ENCODE measurements at regions not wholly inside any gene's neighbourhood (a gene's known extent, or its start where the extent isn't known, plus 50 kb on each side); places are given as distances from the start of the nearest gene placed in this dataset.

GRCh38 chr3:30340500-30340899, 265.9 kb upstream of the TGFBR2 start:
- H3K36me3 ChIP-seq (ENCODE audit: control insufficient read depth, insufficient read depth, low read length): no peaks in the 10 kb centered on the region
- H3K4me1 ChIP-seq (ENCODE audit: control insufficient read depth, insufficient read depth, low read length): no peaks in the 10 kb centered on the region
- H3K9ac ChIP-seq (ENCODE audit: low read length): no peak overlapping the region
- H3K27me3 ChIP-seq (ENCODE audit: control insufficient read depth, insufficient read depth, low read length): no peaks in the 10 kb centered on the region
- no peak overlapping the region for H3K27ac ChIP-seq (ENCODE audit: low read depth, low read length)
- H3K4me3 ChIP-seq (ENCODE audit: low read length): no peak overlapping the region

DNA sequence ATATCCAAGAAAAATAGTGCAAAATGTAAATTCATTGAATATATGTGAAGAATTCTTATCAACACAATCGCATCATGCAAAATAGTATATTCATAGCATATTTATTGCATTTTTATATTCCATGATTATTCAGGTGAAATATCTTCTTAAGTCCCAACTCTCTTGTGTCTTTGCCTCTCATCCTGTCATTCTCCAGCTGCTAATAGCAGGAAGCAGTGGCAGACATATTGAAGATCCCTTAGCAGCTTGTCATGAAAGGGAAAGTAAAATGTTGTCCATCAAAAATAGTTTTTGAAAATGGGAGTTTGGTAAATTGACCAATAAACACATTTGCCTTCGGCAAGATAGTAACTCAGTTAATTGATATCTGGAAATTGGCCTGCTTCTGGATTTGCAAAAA, 265.3 kb upstream of the TGFBR2 start:
- Histone ChIP-seq H3K27ac (ENCODE audit: low read depth, low read length) (no peak overlapping the region), H3K4me3 (ENCODE audit: low read length) (no peak overlapping the region), H3K4me1 (ENCODE audit: control insufficient read depth, insufficient read depth, low read length) (no peaks in the 10 kb centered on the region), H3K9ac (ENCODE audit: low read length) (no peak overlapping the region), H3K27me3 (ENCODE audit: control insufficient read depth, insufficient read depth, low read length) (no peaks in the 10 kb centered on the region), H3K36me3 (ENCODE audit: control insufficient read depth, insufficient read depth, low read length) (no peaks in the 10 kb centered on the region)

DNA sequence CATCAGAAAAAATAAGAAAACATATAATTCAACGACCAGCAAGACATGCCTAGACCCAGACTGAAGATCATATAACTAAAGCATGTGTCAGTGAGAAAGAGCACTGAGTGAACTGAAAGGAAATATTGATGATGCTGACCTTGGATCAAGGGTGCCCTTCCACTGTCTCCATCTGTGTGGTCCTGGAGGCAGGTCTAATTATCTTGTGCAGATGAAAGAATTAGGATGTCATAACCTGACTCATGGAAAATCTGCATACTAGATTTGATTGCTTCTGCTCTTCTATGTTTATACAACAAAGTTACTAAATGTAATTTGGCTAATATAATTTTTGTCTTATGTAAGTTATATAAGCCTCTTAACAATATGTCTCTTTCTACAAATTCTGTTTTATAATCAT, 264.6 kb upstream of the TGFBR2 start:
- Histone ChIP-seq H3K9ac (ENCODE audit: low read length) (no peak overlapping the region), H3K36me3 (ENCODE audit: control insufficient read depth, insufficient read depth, low read length) (no peaks in the 10 kb centered on the region), H3K4me3 (ENCODE audit: low read length) (no peak overlapping the region), H3K27me3 (ENCODE audit: control insufficient read depth, insufficient read depth, low read length) (no peaks in the 10 kb centered on the region), H3K27ac (ENCODE audit: low read depth, low read length) (peak overlapping the region; percentile 45), H3K4me1 (ENCODE audit: control insufficient read depth, insufficient read depth, low read length) (no peaks in the 10 kb centered on the region)

GRCh38 chr3:30342318-30343060, 263.9 kb upstream of the TGFBR2 start:
- no peak overlapping the region for H3K9ac ChIP-seq (ENCODE audit: low read length)
- no peaks in the 10 kb centered on the region for H3K36me3 ChIP-seq (ENCODE audit: control insufficient read depth, insufficient read depth, low read length)
- no peaks in the 10 kb centered on the region for H3K4me1 ChIP-seq (ENCODE audit: control insufficient read depth, insufficient read depth, low read length)
- no peak overlapping the region for H3K4me3 ChIP-seq (ENCODE audit: low read length)
- peak overlapping the region; percentile 45 for H3K27ac ChIP-seq (ENCODE audit: low read depth, low read length)
- no peaks in the 10 kb centered on the region for H3K27me3 ChIP-seq (ENCODE audit: control insufficient read depth, insufficient read depth, low read length)

GRCh38 chr3:30343067-30343831, 263.2 kb upstream of the TGFBR2 start:
- peak overlapping the region; percentile 38 for H3K27ac ChIP-seq (ENCODE audit: low read depth, low read length)
- no peak overlapping the region for H3K9ac ChIP-seq (ENCODE audit: low read length)

DNA sequence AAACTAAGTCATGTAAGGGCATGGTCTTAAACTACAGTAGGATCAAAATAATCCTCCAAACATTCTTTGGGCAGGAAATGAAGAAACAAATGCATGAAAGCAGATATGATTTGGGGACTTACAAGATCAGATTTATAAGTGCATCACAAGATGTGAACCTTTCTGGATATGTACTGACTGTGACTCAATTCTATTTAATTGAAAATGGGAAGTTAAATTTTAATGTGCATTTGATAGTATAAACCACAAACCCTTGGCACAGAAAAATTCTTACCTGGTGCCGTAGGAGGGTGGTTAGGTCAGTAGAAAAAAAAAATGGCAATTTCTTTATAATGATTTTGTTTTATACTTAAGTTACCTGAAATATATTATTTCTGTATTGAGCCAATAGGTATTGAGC, 262.5 kb upstream of the TGFBR2 start:
- H3K27ac ChIP-seq (ENCODE audit: low read depth, low read length): no peak overlapping the region
- H3K9ac ChIP-seq (ENCODE audit: low read length): no peak overlapping the region
- no peak overlapping the region for H3K4me3 ChIP-seq (ENCODE audit: low read length)
- H3K36me3 ChIP-seq (ENCODE audit: control insufficient read depth, insufficient read depth, low read length): no peaks in the 10 kb centered on the region
- no peaks in the 10 kb centered on the region for H3K27me3 ChIP-seq (ENCODE audit: control insufficient read depth, insufficient read depth, low read length)
- H3K4me1 ChIP-seq (ENCODE audit: control insufficient read depth, insufficient read depth, low read length): no peaks in the 10 kb centered on the region

More at GRCh38 chr3:30343067-30343831, 263.2 kb upstream of the TGFBR2 start:
- no peaks in the 10 kb centered on the region for H3K4me1 ChIP-seq (ENCODE audit: control insufficient read depth, insufficient read depth, low read length)
- no peak overlapping the region for H3K4me3 ChIP-seq (ENCODE audit: low read length)
- H3K27me3 ChIP-seq (ENCODE audit: control insufficient read depth, insufficient read depth, low read length): no peaks in the 10 kb centered on the region
- no peaks in the 10 kb centered on the region for H3K36me3 ChIP-seq (ENCODE audit: control insufficient read depth, insufficient read depth, low read length)

DNA sequence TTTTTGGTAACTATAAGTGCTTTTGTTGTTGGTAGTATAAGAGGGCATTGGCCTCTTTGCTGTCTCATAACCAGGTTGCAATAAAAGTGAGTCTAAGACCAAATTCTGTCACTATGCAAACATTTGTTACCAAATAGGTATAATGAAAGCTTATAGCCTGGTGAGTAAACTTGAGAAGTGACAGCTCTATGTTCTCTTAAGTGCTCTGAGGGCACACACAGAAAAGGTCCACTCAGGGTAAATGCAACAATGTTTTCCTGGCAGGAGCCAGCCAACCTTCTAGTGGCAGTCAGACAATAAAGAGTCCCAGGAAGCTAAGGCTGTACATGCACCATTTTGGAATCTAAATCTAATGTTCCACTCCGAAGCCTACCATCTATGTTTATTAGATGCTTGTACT, 262.1 kb upstream of the TGFBR2 start:
- H3K4me1 ChIP-seq (ENCODE audit: control insufficient read depth, insufficient read depth, low read length): no peaks in the 10 kb centered on the region

DNA sequence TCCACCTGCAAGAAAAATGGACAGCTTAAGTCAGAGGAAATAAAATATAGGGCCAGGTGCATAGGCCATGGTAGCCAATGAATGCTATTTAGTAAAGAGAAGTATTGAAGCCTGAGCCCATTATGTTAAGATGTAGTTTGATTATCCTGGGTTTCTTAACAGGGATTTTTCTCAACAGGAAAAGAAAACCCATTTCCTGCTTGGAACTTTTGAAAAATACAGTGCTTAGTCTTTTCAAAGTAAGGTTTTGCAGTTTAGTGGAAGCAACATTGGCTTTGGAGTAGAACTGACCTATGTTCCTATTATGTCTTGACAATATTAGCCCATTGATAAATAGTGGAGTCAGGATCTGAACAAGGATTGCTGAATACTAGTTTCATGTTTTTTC, 259.5 kb upstream of the TGFBR2 start:
- Histone ChIP-seq H3K9ac (ENCODE audit: low read length) (no peak overlapping the region), H3K36me3 (ENCODE audit: control insufficient read depth, insufficient read depth, low read length) (no peaks in the 10 kb centered on the region), H3K4me3 (ENCODE audit: low read length) (no peak overlapping the region), H3K27me3 (ENCODE audit: control insufficient read depth, insufficient read depth, low read length) (no peaks in the 10 kb centered on the region), H3K27ac (ENCODE audit: low read depth, low read length) (no peak overlapping the region), H3K4me1 (ENCODE audit: control insufficient read depth, insufficient read depth, low read length) (peaks cover 3% of the 10 kb centered on the region)

More for the DNA sequence above, 262.1 kb upstream of the TGFBR2 start:
- H3K27ac ChIP-seq (ENCODE audit: low read depth, low read length): no peak overlapping the region
- H3K27me3 ChIP-seq (ENCODE audit: control insufficient read depth, insufficient read depth, low read length): no peaks in the 10 kb centered on the region
- no peaks in the 10 kb centered on the region for H3K36me3 ChIP-seq (ENCODE audit: control insufficient read depth, insufficient read depth, low read length)
- no peak overlapping the region for H3K4me3 ChIP-seq (ENCODE audit: low read length)
- H3K9ac ChIP-seq (ENCODE audit: low read length): no peak overlapping the region

GRCh38 chr3:30347679-30348216, 258.7 kb upstream of the TGFBR2 start:
- Histone ChIP-seq H3K27me3 (ENCODE audit: control insufficient read depth, insufficient read depth, low read length) (no peaks in the 10 kb centered on the region), H3K4me1 (ENCODE audit: control insufficient read depth, insufficient read depth, low read length) (peaks cover 3% of the 10 kb centered on the region), H3K27ac (ENCODE audit: low read depth, low read length) (no peak overlapping the region), H3K4me3 (ENCODE audit: low read length) (no peak overlapping the region), H3K9ac (ENCODE audit: low read length) (no peak overlapping the region), H3K36me3 (ENCODE audit: control insufficient read depth, insufficient read depth, low read length) (no peaks in the 10 kb centered on the region)

GRCh38 chr3:30349507-30349906, 256.9 kb upstream of the TGFBR2 start:
- H3K27ac ChIP-seq (ENCODE audit: low read depth, low read length): peak overlapping the region; percentile 1
- H3K4me1 ChIP-seq (ENCODE audit: control insufficient read depth, insufficient read depth, low read length): peaks cover 8% of the 10 kb centered on the region
- H3K27me3 ChIP-seq (ENCODE audit: control insufficient read depth, insufficient read depth, low read length): no peaks in the 10 kb centered on the region
- H3K4me3 ChIP-seq (ENCODE audit: low read length): no peak overlapping the region
- no peaks in the 10 kb centered on the region for H3K36me3 ChIP-seq (ENCODE audit: control insufficient read depth, insufficient read depth, low read length)
- H3K9ac ChIP-seq (ENCODE audit: low read length): no peak overlapping the region

DNA sequence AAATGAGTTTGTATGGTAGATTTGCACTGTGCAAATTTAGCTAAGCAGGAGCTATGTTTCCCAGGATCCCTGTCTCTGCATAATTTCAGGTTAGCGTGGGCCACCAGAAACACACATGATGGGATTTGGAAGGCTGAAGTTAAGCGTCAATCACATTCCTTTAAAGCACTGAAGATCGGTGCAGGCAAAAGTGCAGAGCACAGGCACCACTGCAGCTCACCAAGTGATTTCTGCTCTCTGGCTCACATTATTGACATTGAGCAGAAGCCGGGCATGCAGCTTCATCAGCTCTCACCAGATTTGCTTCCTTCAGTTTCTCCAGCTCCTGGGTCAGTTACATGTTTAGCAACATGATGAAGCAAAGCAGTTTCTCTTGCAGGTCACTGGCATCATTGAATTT, 256.4 kb upstream of the TGFBR2 start:
- H3K9ac ChIP-seq (ENCODE audit: low read length): no peak overlapping the region
- H3K4me1 ChIP-seq (ENCODE audit: control insufficient read depth, insufficient read depth, low read length): peaks cover 11% of the 10 kb centered on the region
- no peaks in the 10 kb centered on the region for H3K27me3 ChIP-seq (ENCODE audit: control insufficient read depth, insufficient read depth, low read length)
- H3K4me3 ChIP-seq (ENCODE audit: low read length): no peak overlapping the region
- H3K27ac ChIP-seq (ENCODE audit: low read depth, low read length): peak overlapping the region; percentile 42
- no peaks in the 10 kb centered on the region for H3K36me3 ChIP-seq (ENCODE audit: control insufficient read depth, insufficient read depth, low read length)

DNA sequence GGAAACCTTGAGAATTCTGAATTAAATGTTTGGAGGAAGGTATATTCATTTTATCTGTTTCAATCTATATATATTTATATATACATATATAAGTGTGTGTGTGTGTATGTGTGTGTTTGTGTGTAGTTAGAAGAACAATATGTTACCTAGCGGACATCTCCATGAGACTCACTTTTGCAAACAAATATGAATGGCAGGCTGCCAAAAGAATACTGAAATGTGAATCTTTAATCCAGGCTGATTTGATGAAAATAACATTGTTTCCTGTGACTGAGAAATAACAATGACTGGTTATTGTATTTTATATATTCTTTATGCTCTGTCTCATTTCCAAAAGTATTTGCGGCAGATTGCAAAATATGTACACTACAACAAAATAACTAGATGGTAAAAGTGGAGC, 255.5 kb upstream of the TGFBR2 start:
- no peak overlapping the region for H3K4me3 ChIP-seq (ENCODE audit: low read length)
- H3K36me3 ChIP-seq (ENCODE audit: control insufficient read depth, insufficient read depth, low read length): no peaks in the 10 kb centered on the region
- no peak overlapping the region for H3K27ac ChIP-seq (ENCODE audit: low read depth, low read length)
- H3K9ac ChIP-seq (ENCODE audit: low read length): no peak overlapping the region
- no peaks in the 10 kb centered on the region for H3K27me3 ChIP-seq (ENCODE audit: control insufficient read depth, insufficient read depth, low read length)
- H3K4me1 ChIP-seq (ENCODE audit: control insufficient read depth, insufficient read depth, low read length): peaks cover 11% of the 10 kb centered on the region

All from rectal smooth muscle tissue (tissue), 1 donor.